ENCODE measurements at regions not wholly inside any gene's neighbourhood (a gene's known extent, or its start where the extent isn't known, plus 50 kb on each side); places are given as distances from the start of the nearest gene placed in this dataset.

DNA sequence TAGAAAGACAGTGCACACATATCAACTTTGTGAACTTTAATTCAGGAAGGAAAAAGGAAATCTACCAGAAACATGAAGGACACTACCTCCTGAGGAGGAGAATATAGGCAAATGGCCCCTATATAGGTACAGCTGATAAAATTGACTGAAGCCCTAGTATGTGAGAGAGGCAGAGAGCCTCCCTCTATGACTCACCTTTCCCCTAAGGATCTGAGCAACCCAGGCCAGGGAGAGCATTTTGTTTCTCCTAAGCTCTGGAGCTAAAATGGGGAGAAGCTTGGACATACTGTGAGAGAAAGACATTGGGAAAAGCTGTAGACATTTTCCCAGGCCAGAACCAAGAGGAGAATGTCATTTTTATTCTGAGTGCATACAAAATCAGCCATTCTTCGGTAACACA lies 303.5 kb downstream of the AHR start:
- no peak for DNase-seq (ENCODE audit: low read depth, low spot score)
- in situ Hi-C loops (cut with HindIII; ENCODE audit: low sequenced_read_pairs), result no loop called here
- TF ChIP-seq, protein P1, sequence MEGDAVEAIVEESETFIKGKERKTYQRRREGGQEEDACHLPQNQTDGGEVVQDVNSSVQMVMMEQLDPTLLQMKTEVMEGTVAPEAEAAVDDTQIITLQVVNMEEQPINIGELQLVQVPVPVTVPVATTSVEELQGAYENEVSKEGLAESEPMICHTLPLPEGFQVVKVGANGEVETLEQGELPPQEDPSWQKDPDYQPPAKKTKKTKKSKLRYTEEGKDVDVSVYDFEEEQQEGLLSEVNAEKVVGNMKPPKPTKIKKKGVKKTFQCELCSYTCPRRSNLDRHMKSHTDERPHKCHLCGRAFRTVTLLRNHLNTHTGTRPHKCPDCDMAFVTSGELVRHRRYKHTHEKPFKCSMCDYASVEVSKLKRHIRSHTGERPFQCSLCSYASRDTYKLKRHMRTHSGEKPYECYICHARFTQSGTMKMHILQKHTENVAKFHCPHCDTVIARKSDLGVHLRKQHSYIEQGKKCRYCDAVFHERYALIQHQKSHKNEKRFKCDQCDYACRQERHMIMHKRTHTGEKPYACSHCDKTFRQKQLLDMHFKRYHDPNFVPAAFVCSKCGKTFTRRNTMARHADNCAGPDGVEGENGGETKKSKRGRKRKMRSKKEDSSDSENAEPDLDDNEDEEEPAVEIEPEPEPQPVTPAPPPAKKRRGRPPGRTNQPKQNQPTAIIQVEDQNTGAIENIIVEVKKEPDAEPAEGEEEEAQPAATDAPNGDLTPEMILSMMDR (IDR thresholded peaks at IDR 0.05; ENCODE audit: low read depth, low read length), result no peak
- H3K4me3 ChIP-seq (ENCODE audit: low read depth, low read length), result no peak overlapping the region

DNA sequence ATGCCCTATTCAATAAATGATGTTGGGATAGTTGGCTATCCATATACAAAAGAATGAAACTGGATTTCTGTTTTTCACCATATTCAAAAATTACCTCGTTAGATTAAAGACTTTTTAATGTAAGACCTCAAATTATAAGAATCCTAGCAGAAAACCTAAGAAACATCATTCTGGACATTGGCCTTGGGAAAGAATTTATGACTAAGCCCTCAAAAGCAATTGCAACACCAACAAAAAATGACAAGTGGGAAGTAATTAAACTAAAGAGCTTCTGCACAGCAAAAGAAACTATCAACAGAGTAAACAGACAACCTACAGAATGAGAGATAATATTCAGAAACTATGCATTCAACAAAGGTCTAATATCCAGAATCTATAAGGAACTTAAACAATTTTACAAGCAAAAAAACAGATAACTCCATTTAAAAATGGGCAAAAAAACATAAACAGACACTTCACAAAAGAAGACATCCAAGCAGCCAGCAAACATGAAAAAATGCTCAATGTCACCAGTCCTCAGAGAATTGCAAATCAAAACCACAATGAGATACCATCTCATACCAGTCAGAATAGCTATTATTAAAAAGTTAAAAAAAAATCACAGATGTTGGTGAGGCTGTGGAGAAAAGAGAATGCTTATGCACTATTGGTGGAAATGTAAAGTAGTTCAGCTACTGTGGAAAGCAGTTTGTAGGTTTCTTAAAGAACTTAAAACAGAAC lies 309.8 kb downstream of the AHR start:
- TF ChIP-seq, protein P1 (IDR thresholded peaks at IDR 0.05; ENCODE audit: low read depth, low read length), result no peak
- DNase-seq (ENCODE audit: low read depth, low spot score), result peak; percentile 52
- in situ Hi-C loops (cut with HindIII; ENCODE audit: low sequenced_read_pairs), result no loop called here
- no peak overlapping the region for H3K4me3 ChIP-seq (ENCODE audit: low read depth, low read length)

DNA sequence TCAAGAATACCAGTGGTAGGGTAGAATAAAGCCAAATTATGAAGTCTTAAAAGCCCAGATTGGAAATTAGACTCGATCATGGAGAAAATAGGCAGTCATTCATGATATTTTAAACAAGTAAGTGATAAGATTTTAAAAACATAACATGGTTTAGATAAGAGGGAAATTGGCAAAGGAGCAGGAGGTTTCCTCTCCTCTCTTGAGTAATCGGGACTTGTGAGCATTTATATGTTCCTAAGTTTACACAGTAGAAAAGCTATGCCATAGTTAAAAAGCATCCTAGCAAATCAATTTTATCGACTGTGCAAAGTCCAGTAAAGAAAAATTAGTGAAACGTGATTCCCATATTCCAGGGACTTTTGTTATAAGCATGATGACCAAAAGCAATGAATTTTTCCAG lies 313.2 kb downstream of the AHR start:
- H3K4me3 ChIP-seq (ENCODE audit: low read depth, low read length), result no peak overlapping the region
- in situ Hi-C loops (cut with HindIII; ENCODE audit: low sequenced_read_pairs), result no loop called here
- no peak for DNase-seq (ENCODE audit: low read depth, low spot score)
- TF ChIP-seq, protein P1 (IDR thresholded peaks at IDR 0.05; ENCODE audit: low read depth, low read length), result no peak

DNA sequence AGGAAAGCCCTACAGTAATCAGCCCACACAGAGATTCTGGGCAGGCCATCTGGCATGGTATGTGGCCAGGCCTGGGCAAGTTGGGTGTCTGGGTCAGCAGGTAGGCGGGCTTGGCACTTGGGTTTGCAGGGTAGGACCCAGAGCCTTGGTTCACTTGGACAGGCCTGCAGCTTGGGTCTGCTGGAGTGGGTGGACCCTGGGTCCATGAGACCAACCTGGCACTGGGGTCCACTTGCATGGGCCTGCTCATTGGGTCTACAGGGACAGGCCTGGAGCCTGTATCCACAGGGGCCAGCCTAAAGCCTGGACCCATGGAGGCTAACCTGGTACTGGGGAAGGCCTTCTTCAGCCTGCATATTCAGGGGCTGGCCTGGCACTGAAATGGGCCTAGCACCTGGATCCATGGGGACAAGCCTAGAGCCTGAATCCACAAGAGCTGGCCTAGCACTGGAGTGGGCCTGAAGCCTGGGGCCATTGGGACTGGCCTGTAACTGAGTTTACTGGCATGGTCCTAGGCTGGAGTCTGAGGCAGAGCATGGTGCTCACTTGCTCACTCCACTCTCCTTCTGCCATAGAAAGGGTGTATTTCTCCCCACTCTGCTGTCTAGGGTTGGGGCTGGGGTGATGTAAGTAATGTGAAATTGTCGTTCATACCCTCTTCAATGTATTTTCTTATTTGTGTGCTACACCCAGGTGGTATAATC lies 315.0 kb downstream of the AHR start:
- DNase-seq (ENCODE audit: low read depth, low spot score), result no peak
- TF ChIP-seq, protein P1 (IDR thresholded peaks at IDR 0.05; ENCODE audit: low read depth, low read length), result no peak
- in situ Hi-C loops (cut with HindIII; ENCODE audit: low sequenced_read_pairs), result no loop called here
- H3K4me3 ChIP-seq (ENCODE audit: low read depth, low read length), result no peak overlapping the region

DNA sequence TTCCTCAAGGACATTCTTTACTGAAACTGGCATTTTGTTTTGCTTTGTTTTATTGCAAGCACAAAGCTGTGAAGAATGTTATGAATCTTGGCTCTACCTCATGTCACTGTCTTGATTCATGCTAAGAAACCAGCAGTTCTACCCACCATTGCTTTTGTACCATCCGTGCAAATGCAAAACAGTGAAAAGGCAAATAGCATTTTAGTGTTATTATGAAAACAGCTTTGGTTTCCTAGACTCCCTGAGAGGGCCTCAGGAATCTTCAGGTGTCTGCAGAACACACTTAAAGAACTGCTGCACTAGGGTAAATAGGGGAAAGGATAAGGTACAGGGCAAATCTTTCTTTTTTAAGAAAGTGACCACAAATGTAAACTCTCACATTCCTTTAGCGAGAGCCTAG lies 318.9 kb downstream of the AHR start:
- in situ Hi-C loops (cut with HindIII; ENCODE audit: low sequenced_read_pairs), result no loop called here
- peak; percentile 8 for DNase-seq (ENCODE audit: low read depth, low spot score)
- TF ChIP-seq, protein P1 (IDR thresholded peaks at IDR 0.05; ENCODE audit: low read depth, low read length), result no peak
- no peak overlapping the region for H3K4me3 ChIP-seq (ENCODE audit: low read depth, low read length)

DNA sequence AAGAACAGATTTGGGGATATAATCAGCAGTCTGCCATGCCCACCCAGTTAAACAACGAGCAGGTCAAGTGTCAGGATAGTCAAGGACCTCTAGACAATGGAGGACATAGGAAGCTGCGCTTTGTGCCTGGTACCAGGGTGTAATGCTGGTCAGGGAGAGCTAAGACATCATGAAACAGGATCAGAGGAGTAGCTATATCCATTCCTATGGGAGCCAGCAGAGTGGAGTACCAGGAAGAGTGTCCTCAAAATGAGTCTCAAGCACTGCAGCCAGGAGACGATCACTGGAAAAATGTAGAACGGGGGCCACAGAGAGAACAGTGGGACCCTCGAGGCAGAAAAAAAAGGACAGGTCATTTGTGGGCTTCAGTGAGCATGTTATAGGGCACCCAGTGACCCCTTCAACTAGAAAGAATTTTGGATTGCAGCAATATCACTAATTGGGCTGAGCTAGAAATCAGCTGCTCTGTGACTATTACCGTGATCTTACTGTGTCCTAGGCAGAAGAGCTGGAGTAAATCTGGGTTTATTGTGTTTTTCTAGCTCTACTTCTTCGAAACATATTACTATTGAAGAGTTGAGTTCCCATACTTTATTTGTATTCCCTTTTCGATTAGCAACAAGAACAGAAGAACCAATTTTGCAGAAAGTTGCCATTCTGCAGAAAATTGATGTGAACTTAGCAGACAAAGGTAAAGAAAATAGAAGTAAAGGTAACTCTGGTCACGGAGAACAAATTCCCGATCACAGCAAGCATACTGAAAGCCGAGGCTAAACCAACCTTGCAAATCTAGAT lies 319.6 kb downstream of the AHR start:
- in situ Hi-C loops (cut with HindIII; ENCODE audit: low sequenced_read_pairs), result no loop called here
- no peak for DNase-seq (ENCODE audit: low read depth, low spot score)
- TF ChIP-seq, protein P1 (IDR thresholded peaks at IDR 0.05; ENCODE audit: low read depth, low read length), result no peak
- H3K4me3 ChIP-seq (ENCODE audit: low read depth, low read length), result no peak overlapping the region

Measured in astrocyte of the spinal cord (primary cell).